ENCODE measurements at regions not wholly inside any gene's neighbourhood (a gene's known extent, or its start where the extent isn't known, plus 50 kb on each side); places are given as distances from the start of the nearest gene placed in this dataset.
A peak's percentile ranks its signal among the peaks of the same experiment; 100 is the strongest.

DNA sequence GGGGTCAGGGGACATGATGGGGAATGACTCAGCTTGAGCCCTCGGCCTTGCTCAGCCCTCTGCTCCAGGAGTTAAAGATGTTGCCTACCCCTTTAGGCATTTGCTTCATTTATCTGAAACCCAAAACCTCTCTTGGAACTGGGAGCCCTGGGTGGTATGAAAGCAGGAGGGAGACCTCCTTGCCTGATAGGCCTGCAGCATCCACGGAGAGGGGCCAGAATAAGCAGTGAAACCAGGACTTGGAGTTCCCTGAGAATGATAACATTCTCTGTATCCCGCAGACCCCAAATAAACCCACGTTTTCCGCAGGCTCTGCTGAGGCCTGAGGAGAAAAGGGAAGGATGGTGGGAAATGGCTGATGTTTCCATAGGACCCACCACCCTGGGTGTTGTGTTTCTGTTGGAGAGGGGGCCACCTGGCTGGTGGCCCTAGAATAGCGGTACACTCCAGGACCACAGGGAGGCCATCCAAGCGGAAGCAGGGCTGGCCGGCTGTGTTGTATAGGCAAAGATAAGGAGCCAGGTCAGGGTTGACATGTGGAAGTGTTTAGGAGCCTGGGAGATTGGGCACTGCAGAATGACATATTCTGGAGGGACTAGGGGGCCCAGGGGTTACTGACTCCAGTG lies 77.4 kb downstream of the FOXD2 start:
- intact Hi-C loops (cut with DNase I; ENCODE audit: low total_unique reads), result no loop called here
- Histone ChIP-seq H3K27ac (no peak overlapping the region), H3K4me1 (no peaks in the 10 kb centered on the region), H3K36me3 (ENCODE audit: low read depth, missing control alignments) (no peaks in the 10 kb centered on the region), H3K27me3 (no peaks in the 10 kb centered on the region), H3K9me3 (no peaks in the 10 kb centered on the region), H3K4me3 (no peak overlapping the region)
- no peak for DNase-seq
- no peak for TF ChIP-seq POLR2A (IDR thresholded peaks at IDR 0.05)
- TF ChIP-seq, protein P1, sequence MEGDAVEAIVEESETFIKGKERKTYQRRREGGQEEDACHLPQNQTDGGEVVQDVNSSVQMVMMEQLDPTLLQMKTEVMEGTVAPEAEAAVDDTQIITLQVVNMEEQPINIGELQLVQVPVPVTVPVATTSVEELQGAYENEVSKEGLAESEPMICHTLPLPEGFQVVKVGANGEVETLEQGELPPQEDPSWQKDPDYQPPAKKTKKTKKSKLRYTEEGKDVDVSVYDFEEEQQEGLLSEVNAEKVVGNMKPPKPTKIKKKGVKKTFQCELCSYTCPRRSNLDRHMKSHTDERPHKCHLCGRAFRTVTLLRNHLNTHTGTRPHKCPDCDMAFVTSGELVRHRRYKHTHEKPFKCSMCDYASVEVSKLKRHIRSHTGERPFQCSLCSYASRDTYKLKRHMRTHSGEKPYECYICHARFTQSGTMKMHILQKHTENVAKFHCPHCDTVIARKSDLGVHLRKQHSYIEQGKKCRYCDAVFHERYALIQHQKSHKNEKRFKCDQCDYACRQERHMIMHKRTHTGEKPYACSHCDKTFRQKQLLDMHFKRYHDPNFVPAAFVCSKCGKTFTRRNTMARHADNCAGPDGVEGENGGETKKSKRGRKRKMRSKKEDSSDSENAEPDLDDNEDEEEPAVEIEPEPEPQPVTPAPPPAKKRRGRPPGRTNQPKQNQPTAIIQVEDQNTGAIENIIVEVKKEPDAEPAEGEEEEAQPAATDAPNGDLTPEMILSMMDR (IDR thresholded peaks at IDR 0.05), result no peak
- 71 to 74% methylated on average over 8 of the region's 8 CpGs for WGBS, 2 donors

- no peak overlapping the region for H3K27ac ChIP-seq
- H3K4me1 ChIP-seq, result peaks cover 7% of the 10 kb centered on the region
- TF ChIP-seq, protein P1 (IDR thresholded peaks at IDR 0.05), result no peak
- no peak for TF ChIP-seq POLR2A (IDR thresholded peaks at IDR 0.05)
- no peaks in the 10 kb centered on the region for H3K9me3 ChIP-seq
- no peaks in the 10 kb centered on the region for H3K36me3 ChIP-seq (ENCODE audit: low read depth, missing control alignments)
- WGBS, 2 donors, result 92 to 98% methylated on average over 2 of the region's 2 CpGs
- intact Hi-C loops (cut with DNase I; ENCODE audit: low total_unique reads), result no loop called here
- no peaks in the 10 kb centered on the region for H3K27me3 ChIP-seq
- no peak for DNase-seq
- no peak overlapping the region for H3K4me3 ChIP-seq
Observed at GRCh38 chr1:47517946-47518345, 80.1 kb downstream of the FOXD2 start.

GRCh38 chr1:47519491-47519890 lies 81.6 kb downstream of the FOXD2 start:
- 48 to 72% methylated on average over 4 of the region's 4 CpGs for WGBS, 2 donors
- DNase-seq, result no peak
- no peaks in the 10 kb centered on the region for H3K36me3 ChIP-seq (ENCODE audit: low read depth, missing control alignments)

DNA sequence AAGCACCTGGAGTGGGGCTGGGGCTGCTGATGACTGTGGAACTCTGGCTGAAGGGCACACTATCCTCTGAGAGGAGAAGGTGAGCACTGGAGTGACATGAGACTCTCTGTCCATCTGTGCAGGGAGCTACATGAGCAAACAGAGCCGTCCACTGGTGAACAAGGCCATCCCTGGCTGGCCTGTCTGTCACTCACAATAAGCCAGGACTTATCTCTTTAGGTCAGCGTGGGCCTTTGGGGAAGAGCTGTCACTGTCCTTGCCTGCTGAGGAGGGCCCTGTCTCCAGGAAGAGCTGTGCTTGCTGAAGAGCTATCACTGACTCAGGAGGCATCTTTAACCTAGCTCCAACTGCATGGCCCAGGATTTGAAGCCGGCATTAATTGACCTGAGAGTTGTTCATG lies 82.1 kb downstream of the FOXD2 start:
- TF ChIP-seq, protein P1 (IDR thresholded peaks at IDR 0.05), result no peak
- no peak for TF ChIP-seq POLR2A (IDR thresholded peaks at IDR 0.05)
- no peaks in the 10 kb centered on the region for H3K27me3 ChIP-seq
- no peaks in the 10 kb centered on the region for H3K36me3 ChIP-seq (ENCODE audit: low read depth, missing control alignments)
- H3K4me1 ChIP-seq, result peaks cover 7% of the 10 kb centered on the region
- 79 to 92% methylated on average over 1 to 3 of the region's 3 CpGs for whole genome bisulfite sequencing, 2 donors
- intact Hi-C loops (cut with DNase I; ENCODE audit: low total_unique reads), result no loop called here
- no peak overlapping the region for H3K4me3 ChIP-seq
- peak; percentile 21 for DNase-seq
- no peaks in the 10 kb centered on the region for H3K9me3 ChIP-seq
- H3K27ac ChIP-seq, result no peak overlapping the region

More at GRCh38 chr1:47519491-47519890, 81.6 kb downstream of the FOXD2 start:
- Histone ChIP-seq H3K4me3 (no peak overlapping the region), H3K4me1 (peaks cover 7% of the 10 kb centered on the region), H3K27me3 (no peaks in the 10 kb centered on the region), H3K27ac (no peak overlapping the region), H3K9me3 (no peaks in the 10 kb centered on the region)
- TF ChIP-seq POLR2A (IDR thresholded peaks at IDR 0.05), result no peak
- TF ChIP-seq, protein P1 (IDR thresholded peaks at IDR 0.05), result no peak
- intact Hi-C loops (cut with DNase I; ENCODE audit: low total_unique reads), result no loop called here
